Head of caudate nucleus (tissue), 42 donors: ENCODE measurements at regions not wholly inside any gene's neighbourhood (a gene's known extent, or its start where the extent isn't known, plus 50 kb on each side); places are given as distances from the start of the nearest gene placed in this dataset.
"Not testable (repeated sequence)": the region's sequence is repeated elsewhere in the genome, so short reads cannot be mapped to it uniquely, and the experiment has no call there.

Source experiments
- DNase-seq, 42 donors: peaks; one replicate each; pipeline versions ENCODE4 v3.0.0 to v3.0.0-alpha.2; 2020 to 2021; ENCODE audit warnings: mixed read lengths in 7 of 42
- intact Hi-C: fragments of 100-400 bp; cut with DNase I; formaldehyde crosslinking; loops from one replicate; pipeline ENCODE4 v1.15.0; 2022

DNA sequence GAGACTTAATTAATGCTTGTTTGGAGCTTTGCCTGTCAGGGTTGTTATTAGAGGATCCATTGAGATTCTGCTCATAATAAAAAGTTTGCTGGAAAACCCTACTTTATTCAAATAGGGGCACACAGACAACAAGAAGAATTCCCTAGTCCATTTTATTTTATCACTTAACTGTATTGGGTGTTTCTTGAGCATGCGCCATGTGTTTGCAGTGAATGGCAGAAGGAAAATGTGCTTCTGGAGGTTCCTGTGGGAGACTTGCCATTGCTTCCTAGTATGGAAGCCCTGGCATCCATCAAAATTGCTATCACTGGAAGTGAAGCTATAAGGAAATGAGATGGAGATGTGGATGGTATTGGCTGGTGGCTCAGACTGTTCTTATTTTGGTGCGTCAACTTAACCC, 106.6 kb upstream of the GALNT18 start:
- DNase-seq = no peak
- intact Hi-C loops = no loop called here

DNA sequence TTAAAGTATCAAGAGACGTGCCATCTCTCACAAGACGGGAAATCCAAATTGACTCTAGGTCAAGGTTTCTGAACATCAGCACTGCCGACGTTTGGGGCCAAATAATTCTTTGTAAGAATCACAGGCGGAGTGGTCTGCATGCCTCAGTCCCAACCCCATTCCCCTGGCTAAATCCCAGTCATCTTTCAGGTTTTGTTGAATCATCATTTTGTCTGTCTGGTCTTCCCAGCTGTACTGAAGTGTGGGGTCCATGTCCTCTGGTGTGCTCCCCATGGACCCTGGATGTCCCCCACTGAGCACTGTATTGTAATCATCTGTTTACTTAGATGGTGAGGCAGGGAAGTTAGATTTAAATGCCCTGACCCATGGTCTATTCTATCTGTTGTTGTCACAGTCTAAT, 103.6 kb upstream of the GALNT18 start:
- no peak for DNase-seq
- intact Hi-C loops = no loop called here

DNA sequence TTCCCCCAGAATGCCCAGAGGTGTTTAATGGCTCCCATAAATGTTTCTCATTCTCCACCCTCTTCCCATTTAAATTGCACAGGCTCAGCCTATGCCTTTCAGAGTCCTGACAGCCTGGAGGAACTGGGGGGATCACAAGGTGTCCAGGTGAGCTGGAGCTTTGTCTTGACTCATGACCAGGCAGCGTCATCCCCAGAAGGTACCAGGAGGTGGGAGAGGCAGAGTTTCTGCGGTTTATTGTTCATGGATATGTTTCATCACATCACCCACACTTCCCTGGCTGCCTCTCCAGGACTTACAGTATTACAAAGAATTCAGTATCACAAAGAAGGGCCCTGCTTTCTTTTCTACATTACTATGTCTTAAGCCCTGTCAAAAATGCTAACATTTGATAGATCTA, 103.2 kb upstream of the GALNT18 start:
- DNase-seq = peak in 7 of 42 donors; percentile 10 to 45 (median 20)
- intact Hi-C loops = no loop called here

DNA sequence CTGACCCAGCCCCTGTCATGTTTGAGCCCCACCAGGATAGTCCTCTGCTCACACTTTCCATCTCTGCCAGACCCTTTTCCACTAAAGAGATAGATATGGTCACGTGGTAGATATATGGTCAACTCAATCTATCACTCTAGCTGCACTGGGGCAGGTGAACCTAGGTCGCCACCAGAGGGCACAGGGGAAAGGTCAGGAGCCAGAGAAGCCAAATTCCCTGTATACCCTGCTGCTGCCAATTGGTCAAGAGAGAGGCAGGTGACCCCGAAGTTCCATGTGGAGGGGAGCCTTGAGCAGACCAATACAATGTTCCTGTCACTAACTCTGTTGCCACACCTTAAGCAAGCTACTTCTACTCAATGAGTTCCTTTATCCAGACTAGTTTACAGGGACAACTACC, 101.1 kb upstream of the GALNT18 start:
- no peak for DNase-seq
- intact Hi-C loops = no loop called here

DNA sequence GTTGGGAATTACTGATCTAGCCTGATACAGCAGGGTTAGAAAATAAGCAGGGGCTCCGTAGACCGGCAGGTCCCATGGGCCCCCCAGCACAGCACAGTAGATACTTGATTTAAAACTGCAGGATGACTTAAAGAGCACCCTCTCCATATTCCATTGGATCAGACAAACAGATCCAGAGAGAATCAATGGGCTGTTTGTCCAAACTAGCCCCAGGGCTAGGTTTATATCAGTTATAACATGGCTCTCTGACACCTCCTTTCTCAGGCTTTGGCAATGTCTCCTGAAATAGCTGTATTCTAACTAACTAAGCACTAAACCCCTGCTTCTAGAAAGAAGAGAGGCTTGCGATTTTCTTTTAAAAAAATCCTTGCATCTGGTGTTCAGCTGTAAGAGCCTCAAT, 100.4 kb upstream of the GALNT18 start:
- intact Hi-C loops = no loop called here

DNA sequence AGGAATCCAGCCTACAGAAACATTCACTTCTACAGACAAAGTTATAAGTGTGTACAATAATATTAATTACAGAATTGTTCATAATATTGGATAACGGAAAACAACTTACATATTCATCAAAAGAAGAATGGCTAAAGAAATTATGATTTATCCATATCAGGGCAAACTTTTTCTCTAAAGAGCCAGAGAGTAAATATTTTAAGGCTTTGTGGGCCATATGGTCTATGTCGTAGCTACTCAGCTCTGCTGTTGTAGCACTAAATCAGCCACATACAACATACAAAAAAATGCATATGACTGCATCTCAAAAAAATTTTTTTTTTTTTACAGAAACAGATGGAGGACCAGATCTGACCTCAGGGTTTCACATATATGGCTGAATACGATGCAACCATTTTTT, 96.7 kb upstream of the GALNT18 start:
- DNase-seq = no peak
- intact Hi-C loops = no loop called here

More for the DNA sequence above, 100.4 kb upstream of the GALNT18 start:
- no peak for DNase-seq

DNA sequence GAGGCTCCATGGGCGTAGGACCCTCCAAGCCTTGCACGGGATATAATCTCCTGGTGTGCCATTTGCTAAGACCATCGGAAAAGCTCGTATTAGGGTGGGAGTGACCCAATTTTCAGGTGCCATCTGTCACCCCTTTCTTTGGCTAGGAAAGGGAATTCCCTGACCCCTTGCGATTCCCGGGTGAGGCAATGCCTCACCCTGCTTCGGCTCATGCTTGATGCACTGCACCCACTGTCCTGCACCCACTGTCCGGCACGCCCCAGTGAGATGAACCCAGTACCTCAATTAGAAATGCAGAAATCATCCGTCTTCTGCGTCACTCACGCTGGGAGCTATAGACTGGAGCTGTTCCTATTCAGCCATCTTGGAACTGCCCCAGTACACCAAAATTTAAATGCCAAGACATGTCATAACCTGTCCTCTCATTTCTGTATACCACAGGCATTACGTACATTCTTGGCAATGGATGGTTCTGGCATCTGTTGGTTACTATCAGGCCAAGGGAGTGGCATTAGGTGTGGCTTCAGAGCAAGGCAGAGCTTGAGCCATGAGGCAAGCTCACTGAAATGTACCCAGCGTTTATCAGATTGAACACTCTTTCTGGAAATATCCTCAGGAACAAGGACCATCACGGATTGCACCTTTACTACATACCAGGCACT, 95.4 kb upstream of the GALNT18 start:
- intact Hi-C loops = no loop called here

DNA sequence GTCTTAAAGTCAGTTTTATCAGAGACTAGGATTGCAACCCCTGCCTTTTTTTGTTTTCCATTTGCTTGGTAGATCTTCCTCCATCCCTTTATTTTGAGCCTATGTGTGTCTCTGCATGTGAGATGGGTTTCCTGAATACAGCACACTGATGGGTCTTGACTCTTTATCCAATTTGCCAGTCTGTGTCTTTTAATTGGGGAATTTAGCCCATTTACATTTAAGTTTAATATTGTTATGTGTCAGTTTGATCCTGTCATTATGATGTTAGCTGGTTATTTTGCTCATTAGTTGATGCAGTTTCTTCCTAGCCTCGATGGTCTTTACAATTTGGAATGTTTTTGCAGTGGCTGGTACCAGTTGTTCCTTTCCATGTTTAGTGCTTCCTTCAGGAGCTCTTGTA, 93.3 kb upstream of the GALNT18 start:
- intact Hi-C loops, DNase-seq: not testable (repeated sequence)

More for the DNA sequence above, 95.4 kb upstream of the GALNT18 start:
- no peak for DNase-seq

DNA sequence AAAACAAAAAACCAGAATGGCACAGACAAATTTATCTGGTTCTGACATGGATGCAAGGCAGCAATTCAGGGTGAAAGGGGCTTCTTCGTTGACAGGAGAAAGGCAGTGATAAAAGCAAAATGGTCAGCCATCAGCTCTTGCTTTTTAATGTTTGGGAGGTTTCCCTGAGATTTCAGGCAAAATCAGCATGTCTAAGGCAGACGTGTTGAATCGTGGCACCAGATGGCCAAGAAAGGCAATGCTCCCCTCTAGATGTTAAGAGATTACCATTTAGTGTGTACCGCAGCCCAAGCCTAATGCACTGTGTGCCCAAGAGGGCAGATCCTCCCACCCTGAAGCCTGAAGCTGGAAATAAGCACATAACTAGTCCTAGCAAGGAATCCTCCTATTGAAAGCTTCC, 88.8 kb upstream of the GALNT18 start:
- intact Hi-C loops = no loop called here
- no peak for DNase-seq

DNA sequence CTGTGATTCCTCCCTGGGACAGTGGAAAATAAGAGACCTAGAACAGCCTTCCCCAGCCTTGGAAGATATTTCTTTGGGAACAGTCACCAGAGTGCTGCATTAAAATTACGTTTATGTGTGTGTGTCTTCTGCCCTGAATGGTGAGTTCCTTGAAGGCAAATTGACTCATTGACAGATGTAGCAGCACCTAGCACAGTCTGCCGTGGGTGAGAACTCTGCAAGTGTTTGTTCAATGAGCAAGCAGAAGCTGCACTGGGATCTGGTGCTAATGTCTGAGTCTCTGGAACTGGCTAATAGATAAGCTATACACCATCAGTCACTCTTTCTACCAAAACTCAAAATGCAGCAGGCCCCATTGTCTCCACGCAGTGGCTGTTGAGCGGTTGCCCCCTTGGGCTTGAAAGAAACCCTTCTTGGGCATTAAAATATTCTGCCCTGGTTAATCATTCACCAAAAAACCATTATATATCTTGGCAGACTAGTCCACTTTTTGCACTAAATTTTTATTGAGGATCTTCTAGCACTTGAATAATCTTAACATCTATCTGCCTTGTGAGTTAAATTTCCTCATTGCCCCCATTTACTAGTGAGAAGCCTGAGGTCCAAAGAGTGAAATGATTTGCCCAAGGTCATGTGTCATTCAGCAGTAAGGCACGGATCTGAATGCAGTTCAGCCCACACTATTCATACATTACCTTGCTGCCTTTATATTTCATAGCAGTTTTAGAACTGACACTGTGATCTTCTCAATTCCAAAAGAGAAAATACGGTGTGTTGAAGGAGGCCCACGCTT, 87.8 kb upstream of the GALNT18 start:
- intact Hi-C loops = no loop called here
- peak in 29 of 42 donors; percentile 10 to 80 (median 47) for DNase-seq

DNA sequence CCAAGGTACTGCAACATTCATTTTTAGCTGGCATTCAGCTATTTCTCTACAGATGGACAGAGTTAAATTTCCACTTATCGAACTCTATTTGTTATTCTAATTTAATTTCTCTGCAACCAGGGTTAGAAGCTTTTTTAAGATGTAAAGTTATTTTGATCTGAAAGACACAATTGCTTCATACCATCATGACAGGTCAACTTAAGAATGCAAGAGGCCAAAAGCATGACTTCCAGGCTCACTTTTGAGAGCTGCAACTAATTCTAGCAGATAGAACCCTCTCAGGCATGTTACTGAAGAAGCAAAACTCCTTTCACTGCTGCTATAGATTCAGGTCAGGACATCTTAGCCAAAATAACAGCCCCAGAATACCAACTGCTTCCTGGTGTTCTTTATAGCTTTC, 86.5 kb upstream of the GALNT18 start:
- intact Hi-C loops = no loop called here
- no peak for DNase-seq

DNA sequence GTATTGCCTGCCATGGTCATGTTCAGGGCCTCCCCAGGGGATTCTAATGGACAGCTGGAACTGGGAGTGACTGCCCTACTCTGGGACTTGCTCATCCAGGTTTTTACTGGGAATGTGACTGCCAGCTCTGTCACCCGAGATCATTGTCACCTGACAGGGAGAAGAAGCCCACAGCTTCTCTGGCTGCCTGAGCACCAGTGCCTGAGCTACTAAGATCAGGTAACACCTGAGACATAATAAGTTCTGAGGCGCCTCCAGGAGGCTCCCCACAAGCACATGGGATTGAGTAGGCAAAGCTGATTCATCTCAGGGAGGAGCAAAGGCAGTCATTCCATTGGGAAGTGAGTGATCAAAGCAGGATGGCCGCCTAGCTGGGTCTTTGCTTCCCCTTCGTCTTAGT, 84.2 kb upstream of the GALNT18 start:
- intact Hi-C loops = no loop called here
- peak in 22 of 42 donors; percentile 6 to 60 (median 20) for DNase-seq

DNA sequence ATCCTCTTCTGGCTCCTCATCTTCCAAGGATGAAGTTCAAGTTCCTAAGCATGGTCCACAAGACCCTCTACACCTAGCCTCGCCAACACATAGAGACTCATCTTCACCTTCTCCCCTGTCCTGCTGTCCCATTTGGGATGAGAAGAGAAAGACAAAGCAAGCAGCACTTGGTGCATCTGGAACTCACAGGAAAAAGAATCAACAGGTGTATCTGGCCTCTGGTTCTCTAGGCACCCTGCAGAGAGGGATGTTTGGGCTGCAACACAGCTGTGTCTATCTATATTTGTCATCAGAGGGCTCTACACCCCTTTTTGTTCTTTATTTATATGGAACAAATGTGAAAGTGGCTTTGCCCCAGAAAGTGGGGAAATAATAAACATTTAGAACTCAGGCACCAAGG, 82.1 kb upstream of the GALNT18 start:
- DNase-seq = no peak
- intact Hi-C loops = no loop called here

DNA sequence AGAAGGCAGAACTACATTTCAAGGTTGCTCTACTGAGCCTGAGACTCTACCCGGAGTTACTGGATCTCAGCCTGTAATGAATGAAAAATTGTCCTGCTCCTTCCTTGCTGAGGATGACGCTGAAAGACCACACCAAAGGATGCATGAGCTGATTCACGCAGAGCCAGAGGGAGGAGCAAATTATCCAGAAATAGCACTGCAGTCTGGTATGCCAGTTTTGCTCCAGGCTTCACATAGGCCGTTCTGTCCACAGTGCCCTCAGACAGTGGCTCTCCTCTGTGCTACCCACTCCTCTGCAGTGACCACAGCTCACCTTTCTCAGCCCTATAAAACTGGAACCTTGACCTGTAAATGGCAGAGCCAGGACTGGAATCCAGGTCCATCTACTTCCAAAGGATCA, 79.3 kb upstream of the GALNT18 start:
- intact Hi-C loops = no loop called here
- no peak for DNase-seq

DNA sequence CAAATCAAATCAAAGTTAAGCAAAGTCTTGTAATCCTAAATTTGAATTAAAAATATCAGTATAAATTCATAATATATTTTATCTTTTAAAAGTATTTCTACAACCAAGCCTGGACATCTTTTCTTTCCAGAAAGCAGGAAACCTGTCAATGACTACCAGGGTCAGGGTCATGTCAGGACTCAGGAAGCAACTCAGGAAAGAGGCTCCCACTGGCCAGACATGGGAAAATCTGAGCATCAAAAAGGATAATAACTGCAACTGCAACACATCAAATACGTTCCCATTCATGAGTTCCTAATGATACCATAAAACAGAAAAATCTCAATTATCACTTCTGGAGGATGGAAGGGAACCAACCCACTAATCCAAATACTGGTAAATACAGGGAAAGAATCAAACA, 76.0 kb upstream of the GALNT18 start:
- intact Hi-C loops = no loop called here
- no peak for DNase-seq

DNA sequence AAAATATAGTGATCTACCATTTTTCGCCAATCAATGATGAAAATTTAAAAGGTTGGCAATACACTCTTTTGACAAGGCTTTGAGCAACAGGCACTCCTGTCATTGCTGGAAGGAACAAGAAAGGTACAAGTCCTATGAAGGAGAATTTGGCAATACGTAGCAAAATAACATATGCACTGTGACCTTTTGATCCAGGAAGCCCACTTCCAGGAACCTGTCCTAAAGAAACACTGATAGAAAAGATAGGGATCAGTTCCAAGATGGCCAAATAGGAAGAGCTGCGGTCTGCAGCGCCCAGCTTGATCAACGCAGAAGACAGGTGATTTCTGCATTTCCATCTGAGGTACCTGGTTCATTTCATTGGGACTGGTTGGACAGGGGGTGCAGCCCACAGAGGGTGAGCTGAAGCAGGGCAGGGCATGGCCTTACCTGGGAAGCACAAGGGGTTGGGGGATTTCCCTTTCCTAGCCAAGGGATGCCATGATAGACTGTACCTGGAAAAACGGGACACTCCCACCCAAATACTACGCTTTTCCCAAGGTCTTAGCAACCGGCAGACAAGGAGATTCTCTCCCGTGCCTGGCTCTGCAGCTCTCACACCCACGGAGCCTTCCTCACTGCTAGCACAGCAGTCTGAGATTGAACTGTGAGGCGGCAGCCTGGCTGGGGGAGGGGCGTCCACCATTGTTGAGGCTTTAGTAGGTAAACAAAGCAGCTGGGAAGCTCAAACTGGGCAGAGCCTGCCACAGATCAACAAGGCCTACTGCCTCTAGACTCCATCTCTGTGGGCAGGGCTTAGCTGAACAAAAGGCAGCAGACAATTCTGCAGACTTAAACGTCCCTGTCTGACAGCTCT, 69.7 kb upstream of the GALNT18 start:
- intact Hi-C loops = no loop called here
- peak in 31 of 42 donors; percentile 16 to 69 (median 28) for DNase-seq

DNA sequence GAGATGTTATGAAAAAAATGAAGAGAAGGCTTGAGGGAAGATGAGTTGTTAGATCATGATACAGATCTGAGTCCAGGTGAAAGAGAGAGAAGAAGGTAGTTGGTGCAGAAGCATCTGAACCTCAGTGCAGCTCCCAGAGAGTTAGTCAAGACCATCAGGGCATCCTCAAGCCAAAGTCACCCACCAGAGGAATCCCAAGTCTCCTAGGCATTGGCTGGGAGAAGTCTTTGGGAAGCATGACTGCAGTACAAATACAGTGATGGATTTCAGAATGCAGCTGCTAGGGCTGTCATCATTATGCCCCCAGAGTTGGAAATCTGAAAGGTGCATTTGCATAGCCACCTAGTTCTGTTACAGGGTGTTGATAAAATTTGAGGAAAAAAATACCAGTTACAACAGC, 59.7 kb upstream of the GALNT18 start:
- intact Hi-C loops = no loop called here
- no peak for DNase-seq

DNA sequence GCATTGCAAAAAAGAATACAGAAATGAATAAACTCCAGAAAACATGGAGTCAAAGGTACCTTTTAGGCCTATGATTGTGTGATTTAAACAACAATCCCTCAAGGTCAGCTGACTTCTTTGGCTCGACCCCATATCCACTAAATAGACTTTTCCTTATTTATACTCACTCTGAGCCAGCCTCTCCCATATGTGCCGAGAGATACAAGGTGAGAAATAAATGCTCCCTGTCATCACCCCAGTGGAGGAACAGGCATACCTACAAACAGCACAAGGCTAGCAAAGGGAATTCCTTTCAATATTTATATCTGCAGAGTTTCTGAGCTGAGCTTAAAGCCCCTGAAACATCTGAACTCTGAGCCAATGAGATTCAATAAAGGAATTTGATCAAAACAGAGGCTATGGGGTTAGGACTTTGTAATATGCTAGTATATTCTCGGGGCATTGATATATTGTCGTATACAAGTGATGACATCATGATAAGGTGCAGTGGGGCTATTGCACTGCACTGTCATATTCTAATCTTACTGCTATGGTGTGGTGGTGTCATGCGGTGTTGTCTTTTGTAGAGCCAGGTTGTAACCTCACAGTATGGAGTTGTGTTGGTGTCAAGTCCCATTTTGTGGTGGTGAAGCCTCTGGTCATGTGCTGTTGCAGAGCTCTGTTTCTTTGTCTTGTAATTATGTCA, 56.0 kb upstream of the GALNT18 start:
- intact Hi-C loops = no loop called here
- DNase-seq = no peak

DNA sequence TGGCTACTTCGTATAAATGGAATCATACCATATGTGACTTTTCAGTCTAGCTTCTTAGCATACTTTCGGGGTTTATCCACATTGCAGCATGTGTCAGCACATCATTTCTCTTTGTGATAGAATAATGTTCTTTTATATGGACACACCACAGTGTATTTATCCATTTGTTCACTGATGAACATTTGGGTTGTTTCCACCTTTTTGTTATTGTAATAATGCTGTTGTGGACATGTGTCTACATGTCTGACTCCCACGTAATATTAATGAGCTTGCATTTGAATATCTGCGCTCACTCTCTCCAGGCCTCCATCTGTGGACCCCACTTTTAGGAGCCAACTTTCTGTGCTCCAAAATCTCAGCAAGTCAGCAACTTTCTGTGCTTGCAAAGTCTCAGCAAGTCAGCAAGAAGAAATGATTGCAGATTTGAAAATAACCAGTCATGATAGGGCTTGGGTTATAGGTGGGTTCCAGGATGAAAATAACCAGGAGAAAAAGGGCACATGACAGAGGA, 53.9 kb upstream of the GALNT18 start:
- DNase-seq = no peak
- intact Hi-C loops = no loop called here
